NCI-H1436 (cell line): ENCODE measurements at regions not wholly inside any gene's neighbourhood (a gene's known extent, or its start where the extent isn't known, plus 50 kb on each side); places are given as distances from the start of the nearest gene placed in this dataset.

Experiments used
- DNase-seq: peaks from one replicate; lab custom pipeline; 2025; lab: John Stamatoyannopoulos, UW

GRCh38 chr13:111456452-111457230 is 136.2 kb downstream of the TEX29 start:
- DNase-seq = no peak

GRCh38 chr13:111458001-111458531 is 137.6 kb downstream of the TEX29 start:
- DNase-seq = no peak

GRCh38 chr13:111458739-111459138 is 138.3 kb downstream of the TEX29 start:
- DNase-seq = no peak

GRCh38 chr13:111459803-111460547 is 139.5 kb downstream of the TEX29 start:
- DNase-seq = no peak

GRCh38 chr13:111460548-111461444 is 140.4 kb downstream of the TEX29 start:
- DNase-seq = peak; percentile 75

- DNase-seq = no peak
Measured at GRCh38 chr13:111461445-111462149, 141.2 kb downstream of the TEX29 start.

- no peak for DNase-seq
Measured at GRCh38 chr13:111462221-111462764, 141.9 kb downstream of the TEX29 start.

GRCh38 chr13:111462944-111463343 is 142.5 kb downstream of the TEX29 start:
- DNase-seq = no peak

GRCh38 chr13:111467111-111467890 is 146.9 kb downstream of the TEX29 start:
- no peak for DNase-seq

GRCh38 chr13:111468037-111468959 is 147.9 kb downstream of the TEX29 start:
- DNase-seq = no peak

- no peak for DNase-seq
Measured at GRCh38 chr13:111469450-111469849, 149.0 kb downstream of the TEX29 start.

GRCh38 chr13:111469916-111470506 is 149.6 kb downstream of the TEX29 start:
- DNase-seq = no peak

GRCh38 chr13:111470933-111471332 is 150.5 kb downstream of the TEX29 start:
- DNase-seq = no peak

- no peak for DNase-seq
Measured at GRCh38 chr13:111472083-111472482, 151.6 kb downstream of the TEX29 start.

- no peak for DNase-seq
Measured at GRCh38 chr13:111472559-111473460, 152.4 kb downstream of the TEX29 start.

- peak; percentile 69 for DNase-seq
Measured at GRCh38 chr13:111474136-111475002, 153.9 kb downstream of the TEX29 start.

GRCh38 chr13:111475488-111475887 is 155.0 kb downstream of the TEX29 start:
- no peak for DNase-seq
